ENCODE measurements at regions not wholly inside any gene's neighbourhood (a gene's known extent, or its start where the extent isn't known, plus 50 kb on each side); places are given as distances from the start of the nearest gene placed in this dataset.

DNA sequence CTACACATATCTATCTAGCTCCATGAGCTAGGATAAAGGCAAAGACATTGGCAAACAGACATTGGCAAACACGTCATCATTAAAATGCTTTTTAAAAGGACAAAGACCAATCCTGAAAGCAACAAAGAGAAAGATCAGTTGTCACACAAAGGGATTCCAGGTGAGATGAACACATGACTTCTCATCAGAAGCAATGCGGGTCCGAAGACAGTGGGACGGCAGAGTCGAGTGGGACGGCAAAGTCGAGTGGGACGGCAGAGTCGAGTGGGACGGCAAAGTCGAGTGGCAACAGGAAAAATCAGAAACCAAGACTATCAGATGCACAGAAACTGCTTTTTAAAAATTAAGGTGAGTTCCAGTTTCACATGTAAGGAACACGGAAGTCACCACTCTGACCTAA is 609.5 kb downstream of the BRD1 start:
- no peak for DNase-seq

DNA sequence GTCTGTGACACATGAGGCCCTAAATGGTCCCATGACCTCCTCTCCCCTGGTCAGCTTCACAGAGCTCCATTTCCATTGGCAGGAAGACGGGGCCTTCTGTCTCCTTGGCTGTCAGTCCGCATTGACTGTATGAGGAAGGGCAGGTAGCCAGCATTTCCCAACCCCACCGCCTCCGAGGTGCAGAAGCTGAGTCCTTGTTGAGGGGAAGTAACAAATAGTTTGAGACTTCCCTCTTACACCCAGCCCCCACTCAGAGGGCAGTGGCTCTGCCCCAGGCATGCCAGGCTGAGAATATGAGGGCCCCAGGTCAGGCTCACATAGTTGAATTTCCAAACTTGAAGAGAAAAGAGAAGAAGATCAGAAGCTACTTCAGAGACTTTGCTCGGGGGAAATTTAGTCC is 611.1 kb downstream of the BRD1 start:
- DNase-seq: no peak

DNA sequence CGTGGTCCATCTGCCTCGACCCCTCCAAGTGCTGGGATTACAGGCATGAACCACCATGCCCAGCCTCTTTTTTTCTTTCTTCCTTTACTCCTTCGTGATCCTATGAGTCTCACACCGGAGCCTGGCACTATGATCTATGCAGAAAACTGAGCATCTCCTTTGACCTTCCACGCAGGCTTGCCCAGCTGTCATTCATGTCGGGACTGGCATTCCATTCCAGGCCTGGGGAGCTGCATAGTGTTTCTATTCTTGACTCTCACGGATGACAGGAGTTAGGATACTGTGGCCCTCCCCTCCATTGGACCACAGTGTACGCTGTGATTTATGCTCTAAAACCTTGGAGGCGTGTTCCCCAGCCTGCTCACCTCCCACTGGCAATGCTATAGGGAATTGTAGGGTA is 611.8 kb downstream of the BRD1 start:
- no peak for DNase-seq

DNA sequence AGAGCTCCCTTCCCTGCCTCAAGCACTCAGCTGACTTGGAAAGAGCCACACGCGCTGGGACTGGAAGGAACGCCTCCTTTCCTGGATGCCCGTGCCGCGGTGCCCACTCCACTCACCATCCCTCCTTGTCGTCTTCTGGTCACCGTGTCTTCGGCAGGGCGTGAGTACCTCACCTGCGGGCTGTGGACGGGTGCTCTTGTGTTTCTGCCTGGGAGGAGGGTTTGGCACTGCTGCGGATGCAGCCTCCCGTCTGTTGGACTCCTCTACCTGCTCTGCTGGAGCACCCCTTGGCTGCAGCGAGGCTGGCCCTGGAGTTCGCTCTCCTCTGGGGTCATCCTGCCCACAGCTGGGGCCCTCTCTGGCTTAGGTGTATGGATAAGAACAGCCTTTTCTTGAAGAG is 612.7 kb downstream of the BRD1 start:
- no peak for DNase-seq

DNA sequence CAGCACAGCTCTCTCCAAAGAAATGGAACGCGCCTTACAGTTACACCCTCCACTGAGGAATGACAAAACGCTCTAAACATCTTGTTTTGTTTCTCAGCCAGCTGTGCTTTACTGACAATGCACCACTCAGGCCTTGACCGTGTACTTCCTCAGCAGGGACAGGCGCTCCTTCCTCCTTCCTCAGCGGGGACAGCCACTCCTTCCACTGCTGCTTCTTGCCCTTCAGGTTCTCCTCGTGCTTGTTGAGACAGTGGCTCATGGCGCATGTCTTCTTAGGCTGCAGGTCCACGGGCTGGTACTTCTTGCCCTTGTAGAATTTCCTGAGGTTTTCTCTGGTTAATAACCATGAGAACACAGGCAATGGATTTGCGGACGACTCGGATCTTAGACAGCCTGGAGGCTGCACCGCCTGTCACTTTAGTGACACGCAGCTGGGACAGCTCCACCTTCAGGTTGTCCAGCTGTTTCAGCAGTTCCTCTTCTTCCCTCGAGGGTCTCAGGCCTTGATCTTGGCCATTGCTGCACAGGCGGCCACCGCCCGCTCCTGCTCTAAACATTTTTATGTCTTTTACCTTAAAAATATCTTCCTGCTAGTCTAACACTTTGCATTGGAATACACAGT is 613.8 kb downstream of the BRD1 start:
- no peak for DNase-seq

DNA sequence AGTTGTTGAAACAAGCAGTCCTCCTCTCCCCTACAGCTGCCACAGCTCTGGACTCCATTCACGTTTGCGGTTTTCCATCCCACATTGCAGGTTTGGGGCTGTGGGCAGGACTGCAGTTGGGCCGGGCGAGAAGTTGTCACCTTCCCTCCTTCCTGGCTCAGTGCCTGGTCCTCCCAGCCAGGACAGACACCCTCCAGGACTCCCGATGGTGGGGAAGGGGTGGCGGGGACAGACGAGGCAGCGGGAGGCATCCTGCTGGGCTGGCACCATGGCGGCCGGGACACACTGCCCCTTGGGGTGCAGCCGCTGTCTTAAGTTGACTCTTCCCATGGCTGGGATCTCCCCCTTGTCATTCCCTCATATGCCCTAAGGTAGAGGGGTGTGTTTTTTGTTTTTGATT is 615.2 kb downstream of the BRD1 start:
- no peak for DNase-seq

DNA sequence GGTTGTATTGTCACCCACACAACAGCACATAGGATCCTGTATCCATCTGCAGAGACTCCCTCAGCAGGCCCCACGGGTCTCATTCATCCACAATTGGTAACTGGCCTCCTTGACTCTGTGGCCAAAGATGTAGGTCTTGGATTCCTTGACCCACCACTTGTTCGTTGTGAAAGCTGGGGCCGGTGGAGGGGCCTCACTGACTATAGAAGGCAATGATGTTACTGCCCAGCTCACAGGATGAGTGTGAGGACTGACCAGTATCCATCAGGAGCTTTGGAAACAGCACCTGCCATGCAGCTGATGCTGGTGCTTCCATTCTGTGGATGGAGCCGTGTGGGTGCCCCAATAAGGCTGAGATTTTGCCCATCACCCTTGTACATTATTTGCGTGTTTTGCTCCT is 615.7 kb downstream of the BRD1 start:
- DNase-seq: no peak

DNA sequence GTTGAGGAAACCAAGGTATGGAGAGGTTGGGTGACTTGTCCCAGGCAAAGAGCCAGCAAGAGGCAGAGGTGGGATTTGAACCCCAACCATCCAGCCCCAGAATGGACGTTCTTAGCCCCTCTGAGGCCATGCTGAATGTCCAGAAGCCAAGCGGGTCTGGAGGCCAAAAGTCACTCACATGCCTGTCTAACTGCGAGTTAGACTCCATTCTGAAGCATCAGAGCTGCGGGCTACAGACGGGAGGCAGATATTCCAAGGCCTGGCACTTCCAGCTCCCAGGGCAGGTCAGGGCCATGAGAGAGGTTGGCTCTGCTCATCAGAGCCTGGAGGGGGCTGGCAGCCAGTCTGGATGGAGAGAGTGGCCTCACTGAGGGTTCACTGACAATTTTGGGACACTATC is 616.5 kb downstream of the BRD1 start:
- no peak for DNase-seq

DNA sequence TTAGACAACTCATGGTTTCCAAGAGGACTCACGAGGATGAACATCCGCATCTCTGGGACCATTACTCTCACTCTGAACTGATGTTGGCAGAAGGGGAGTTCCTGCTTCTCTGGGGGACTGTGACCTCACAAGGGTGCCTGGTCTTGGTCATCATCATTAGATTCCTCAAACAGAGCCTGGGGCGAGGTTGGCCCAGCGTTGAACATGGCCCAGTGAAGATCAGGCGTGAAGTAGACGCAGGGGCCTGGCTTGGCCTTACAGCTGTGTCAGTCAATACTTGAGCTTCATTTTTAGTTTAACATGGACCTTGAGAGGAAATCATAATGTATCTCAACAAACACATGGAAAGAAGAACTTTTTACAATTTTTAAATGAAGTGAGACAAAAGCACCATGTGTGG is 617.1 kb downstream of the BRD1 start:
- no peak for DNase-seq

DNA sequence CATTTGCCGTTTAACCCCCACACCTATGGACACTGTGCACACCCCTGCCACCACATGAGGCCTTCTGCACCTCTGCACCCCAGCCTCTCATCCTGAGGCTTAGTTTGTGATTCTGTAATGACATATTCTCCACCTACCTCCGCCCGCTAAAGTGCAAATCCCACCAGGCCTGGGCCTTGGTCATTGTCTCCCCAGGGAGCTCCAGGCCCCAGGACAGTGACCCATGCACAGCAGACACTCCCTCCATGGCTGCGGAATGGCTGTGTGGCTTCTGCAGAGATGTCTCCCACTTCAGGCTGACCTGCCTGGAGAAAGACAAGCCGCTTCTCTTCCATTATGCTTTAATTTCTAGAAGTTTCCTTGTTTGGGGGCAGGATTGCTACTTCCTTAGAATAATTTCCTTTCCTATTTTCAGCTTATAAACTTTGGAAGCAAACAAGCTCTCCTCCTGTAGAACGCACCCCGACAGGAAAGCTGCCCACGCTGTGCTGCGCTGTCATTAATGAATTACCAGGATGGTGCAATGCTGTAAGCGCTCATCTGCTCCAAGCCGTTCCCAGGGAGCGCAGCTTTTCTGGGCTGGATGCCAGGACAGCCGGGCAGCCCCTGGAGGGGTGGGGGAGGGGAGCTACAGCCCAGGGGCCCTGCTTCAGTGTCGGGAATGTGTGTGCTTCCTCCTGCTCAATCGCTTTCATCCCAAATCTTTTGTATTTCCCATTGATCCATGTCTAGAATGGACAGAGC is 618.0 kb downstream of the BRD1 start:
- DNase-seq: no peak

DNA sequence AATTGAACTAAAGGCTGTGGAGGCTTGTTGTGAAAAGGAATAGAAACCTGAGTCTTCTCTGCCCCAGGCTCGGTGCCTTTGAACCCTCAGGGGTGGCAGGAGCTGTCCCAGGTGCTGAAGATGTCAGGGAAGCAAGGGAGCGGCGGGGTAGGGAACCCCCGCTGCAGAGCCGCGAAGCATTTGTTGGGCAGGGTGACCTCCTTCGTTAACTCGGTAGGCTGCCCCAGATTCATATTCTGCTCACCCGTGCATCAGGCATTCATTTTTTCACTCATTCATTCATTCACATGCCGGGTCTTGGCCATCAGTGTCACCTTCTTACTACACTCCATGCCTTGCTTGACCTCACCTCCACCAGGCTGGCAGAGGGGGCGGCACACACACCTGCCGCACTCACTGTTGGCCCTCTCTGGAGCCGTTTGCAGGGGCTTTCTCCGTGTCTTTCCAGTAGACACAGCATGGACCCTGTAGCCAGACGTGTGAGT is 618.9 kb downstream of the BRD1 start:
- DNase-seq: no peak

DNA sequence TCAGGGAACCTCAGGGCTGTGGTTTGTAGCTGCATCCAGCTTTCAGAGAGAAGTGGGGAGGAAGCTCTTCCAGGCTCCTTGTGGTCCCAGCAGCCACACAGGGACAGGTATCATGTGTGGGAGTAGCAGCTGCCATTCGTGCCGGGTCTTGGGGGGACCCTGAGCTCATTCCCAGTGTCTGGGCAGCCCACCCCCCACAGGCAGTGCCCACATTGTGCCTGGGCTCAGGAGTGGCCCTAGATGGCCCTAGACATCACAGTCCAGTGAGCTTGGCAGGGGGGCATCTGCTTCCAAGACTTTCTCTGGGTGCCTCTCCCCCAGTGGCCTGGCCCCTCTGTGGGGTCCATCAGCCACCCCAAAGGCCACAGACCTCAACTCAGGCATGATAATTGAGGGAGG is 619.7 kb downstream of the BRD1 start:
- DNase-seq: no peak

DNA sequence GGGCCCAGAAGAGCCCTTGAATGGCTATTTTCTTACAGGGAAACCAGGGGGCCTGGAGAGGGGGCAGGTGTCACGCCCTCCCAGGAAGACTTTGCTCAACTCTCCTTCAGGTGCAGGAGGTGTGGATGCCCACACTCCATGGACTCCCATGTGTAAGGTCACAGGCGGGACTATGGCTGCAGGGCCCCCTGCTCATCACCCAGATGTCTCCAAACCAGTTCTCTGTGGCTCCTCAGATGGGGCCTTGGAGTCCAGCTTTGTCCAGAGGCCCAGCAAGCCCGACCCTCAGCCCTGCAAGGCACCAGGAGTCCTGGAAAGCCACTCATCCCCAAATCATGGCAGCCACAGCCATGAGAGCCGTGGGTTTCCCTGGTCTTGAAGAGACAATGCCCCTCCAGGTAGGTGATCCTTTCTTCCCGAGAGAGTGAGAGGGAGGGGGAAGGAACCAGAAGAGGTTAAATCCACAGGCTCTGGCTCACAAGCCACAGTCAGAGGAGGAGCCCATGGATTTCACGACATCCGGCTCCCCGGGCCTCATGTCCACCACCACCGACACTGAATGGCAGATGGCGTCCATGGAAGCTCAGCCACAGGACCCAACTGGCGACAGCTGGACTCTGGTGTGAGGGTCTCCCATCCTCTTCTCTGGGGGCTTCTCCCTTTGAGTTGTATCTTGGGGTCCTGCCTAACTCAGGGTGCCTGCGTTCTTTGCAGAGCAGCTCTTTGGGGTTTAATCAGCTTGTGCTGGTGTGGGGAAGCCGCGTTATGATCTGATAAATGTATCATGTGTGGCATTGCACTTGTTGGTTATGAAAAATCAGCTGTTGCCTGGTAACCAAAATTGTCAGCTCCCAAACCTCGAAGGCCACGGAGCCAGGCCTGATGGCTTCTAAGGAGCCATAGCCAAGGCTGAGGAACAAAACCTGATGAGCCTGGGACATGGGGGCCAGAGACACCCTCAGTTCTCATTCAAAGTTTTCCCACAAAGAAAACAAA is 620.4 kb downstream of the BRD1 start:
- no peak for DNase-seq

DNA sequence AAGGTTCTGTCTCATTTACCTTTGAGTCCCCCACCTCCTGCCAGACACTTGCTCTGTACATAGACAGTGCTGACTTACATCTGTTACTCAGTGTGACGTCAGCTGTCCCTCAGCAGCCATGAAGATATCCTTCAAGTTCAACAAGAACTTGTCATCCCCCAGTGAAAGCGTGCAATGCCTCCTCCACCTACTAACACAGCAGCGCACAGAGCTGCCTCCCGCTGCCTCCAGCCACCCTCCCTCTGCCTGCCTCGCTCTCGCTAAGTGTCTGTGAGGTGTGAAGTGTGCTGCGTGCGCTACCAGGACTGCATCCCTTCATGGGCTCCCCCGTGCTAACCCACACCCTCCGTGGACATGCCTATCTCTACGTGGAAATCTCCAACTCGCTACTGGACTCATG is 621.4 kb downstream of the BRD1 start:
- DNase-seq: no peak

DNA sequence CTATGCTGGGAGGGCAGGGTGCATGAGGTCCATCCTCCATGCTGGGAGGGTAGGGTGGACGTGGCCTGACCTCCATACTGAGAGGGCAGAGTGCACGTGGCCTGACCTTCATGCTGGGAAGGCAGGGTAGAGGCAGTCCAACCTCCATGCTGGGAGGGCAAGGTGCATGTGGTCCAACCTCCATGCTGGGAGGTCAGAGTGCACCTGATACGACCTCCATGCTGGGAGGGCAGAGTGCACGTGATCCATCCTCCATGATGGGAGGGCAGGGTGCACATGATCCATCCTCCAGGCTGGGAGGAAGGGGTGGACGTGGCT is 622.2 kb downstream of the BRD1 start:
- no peak for DNase-seq

DNA sequence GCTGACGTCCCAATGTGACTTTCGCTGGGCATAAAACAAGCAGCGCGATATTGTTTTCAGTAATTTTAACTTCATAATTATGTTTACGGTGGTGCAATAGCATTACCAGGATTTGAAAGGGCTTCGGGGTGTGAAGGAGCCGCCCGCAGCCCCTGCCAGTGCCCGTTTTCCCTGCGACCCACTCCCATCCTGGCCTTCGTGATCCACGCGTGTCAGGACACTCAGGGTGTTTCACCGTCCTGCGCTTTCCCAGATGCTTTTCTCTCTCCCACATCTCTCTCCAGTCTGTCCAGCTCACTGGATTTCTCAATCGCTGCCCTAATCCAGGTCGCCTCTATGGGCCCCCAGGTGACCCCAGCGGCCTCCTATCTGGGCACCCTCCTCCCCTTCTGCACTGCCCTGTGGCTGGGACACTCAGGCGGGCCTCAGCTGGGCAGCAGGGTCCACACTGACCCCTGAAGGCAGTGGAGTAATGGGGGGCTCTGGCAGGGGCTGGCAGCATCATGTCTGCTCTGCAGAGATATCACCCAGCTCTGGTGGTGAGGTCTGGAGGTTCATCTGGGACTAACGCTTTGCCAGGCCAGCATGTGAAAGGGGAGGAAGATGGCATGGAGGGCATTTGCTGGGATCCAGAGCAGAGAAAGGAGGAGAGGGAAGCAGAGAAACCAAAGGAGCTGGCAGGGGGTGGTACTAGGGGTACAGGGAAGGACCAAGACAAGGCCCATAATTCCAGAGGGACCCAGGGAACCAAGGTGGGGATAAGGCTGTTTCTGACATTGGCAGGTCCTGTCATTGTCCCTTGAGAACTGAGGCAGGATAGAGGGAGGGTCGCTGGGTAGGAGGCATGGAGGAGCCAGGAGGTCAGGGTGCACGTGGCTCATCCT is 622.8 kb downstream of the BRD1 start:
- no peak for DNase-seq

DNA sequence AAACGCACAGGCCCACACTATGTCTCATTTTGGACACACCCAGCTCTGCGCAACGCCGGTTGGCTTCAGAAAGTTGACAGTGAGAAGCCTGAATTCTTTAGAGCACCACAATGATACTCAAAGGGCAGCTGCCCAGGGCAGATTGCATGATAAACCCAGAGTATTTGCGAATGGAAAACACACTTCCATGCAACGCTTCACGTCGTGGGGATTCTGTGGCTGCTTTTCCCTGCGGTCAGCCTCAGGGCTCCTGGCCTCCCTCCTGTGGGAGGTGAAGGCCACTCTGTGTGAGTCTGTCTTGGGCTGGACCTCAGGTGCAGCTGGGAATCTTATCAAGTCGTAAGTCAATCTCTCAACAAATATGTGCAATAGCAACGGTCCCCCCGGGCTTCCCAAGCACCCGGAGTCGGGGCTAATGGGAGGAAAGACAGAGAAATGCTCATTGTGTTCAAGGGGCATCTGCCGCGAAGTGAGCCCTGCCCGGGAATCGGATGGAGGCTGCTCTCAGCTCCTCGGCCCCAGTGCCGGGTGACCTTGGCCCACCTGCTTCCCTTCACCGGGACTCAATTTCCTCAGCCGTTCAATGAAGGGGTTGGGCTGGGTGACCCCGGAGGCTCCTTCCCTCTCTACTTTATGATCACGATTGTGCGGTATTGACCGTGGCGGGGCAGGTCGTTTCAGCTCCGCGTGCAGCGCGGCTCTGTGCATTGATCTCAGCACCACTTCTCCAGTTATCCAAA is 623.6 kb downstream of the BRD1 start:
- DNase-seq: no peak

DNA sequence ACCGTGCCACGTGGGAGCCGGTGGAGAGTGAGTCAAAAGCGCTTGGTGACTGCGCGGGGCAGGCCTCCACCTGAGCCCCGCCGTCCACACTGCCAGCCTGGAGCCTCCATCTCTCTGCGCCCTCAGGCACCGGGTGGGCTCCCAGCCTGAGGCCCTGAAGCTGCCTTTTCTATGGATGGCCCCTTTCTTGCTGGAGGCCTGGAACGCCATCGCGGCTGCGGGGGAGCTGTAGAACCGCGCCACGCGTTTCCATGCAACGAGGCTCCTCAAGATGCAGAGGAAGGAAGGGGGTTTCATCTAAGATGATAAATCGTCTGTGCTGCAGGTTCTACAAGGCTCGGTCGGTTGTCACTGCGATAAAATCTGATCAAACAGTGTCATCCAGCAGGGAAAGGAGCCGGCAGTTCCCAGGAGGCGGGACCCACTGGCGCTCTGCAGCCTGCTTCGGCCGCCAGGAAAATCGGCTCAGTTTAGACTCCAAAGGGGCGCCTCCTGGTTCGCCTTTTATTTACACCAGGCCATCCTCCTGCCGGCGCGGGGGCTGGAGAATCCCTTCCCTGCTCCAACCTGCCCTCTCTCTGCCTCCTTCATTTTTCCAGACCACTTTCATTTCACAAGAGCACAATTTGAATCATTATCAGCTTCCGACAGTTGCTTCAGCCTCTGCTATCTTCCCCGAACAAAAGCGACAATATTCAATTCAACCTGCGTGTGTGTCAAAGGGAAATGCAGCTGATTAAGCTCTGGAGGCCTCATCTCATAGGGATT is 624.4 kb downstream of the BRD1 start:
- no peak for DNase-seq

DNA sequence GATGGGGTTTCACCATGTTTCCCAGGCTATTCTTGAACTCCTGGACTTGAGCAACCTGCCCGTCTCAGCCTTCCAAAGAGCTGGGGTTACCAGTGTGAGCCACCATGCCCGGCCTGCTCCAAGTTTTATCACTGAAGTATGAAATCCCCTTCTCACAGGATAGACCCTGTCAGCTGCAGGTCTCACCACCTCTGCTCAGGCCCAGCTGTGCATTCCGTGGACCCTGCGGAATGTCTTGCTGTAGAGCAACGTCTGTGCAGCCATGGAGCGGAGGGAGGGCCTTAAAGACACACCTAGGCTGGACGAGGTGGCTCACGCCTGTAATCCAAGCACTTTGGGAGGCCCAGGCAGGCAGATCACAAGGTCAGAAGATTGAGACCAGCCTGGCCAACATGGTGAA is 625.4 kb downstream of the BRD1 start:
- DNase-seq: no peak

DNA sequence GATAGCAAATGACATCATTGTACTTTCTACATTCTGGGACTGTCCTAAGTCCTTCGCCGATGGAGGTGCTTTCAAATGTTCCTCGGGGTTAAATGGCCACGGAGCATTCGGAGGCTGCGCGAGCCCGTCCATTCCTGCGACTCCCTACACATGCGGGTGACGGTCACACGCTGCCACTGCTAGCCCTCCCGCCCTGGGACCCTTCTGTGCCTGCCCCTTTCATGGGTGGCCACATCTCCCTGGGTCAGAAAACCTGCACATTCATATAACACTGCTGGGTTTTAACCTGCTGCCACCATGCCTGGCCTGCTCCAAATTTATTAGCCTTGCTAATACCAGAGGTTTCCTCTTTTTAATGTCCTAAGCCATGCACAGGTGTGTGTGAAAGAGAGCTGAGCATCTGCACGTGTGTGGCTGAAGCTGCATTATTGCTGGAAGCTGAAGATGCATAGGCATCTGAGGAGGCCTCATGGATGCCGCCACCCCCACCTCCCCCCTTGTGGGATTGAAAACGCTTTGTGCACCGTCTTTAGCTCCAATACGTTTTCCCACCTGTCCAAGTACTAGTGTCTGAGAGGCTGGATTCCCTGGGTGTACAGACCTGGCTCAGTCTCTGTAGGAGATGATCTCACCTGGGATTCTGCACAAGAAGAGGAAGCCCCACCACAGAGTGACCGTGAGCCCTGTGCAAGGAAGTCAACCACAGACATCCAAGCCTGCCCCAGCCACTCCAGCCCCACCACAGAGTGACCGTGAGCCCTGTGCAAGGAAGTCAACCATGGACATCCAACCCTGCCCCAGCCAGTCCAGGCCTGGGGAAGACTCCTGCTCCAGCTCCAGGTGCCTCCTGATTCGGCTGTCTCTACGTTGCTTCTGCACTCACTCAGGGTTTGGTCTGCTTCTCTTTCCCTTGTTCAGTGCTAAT is 626.4 kb downstream of the BRD1 start:
- DNase-seq: no peak
